ENCODE measurements at regions not wholly inside any gene's neighbourhood (a gene's known extent, or its start where the extent isn't known, plus 50 kb on each side); places are given as distances from the start of the nearest gene placed in this dataset.
"Not testable (repeated sequence)": the region's sequence is repeated elsewhere in the genome, so short reads cannot be mapped to it uniquely, and the experiment has no call there.

DNA sequence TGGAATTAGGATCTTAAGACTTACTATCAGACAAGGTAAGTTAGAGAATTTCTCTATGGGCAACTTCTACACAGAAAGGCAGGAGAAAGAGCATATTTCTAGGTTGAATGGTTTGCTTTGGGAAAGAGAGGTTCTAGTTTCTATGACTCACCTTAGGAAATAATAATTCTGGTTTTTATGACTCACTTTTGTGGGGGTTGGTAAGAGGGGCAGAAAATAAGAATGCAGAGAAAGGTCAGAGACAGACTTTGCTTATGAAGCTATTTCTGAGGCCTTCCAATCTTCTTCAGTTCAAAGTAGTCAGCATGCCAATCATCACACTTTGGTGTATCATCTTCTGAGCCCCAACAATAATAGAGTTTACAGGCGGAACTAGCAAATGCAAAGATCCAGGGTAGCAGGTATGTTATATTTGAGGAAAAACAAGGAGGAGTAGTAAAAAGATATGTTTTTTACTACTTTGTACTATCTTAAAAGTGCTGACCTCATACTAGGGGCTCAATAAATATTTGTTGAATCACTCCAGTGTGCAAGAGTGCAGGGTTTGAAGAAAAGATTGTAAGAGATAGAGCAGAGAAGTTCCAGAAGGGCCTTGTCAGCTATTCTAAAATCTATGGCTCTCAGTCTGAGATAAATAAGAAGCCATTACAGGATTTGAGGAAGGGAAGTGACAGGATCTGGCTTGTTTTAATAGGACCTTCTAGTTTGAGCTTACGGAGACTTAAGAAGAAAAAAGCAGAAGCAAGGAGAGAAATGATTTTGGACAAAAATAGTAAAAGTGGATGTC, 56.7 kb upstream of the LRFN5 start:
- Histone ChIP-seq H3K27me3 (ENCODE audit: control insufficient read depth, insufficient read depth, low read length) (no peaks in the 10 kb centered on the region), H3K4me3 (ENCODE audit: low read depth, low read length) (no peak overlapping the region), H3K4me1 (ENCODE audit: control insufficient read depth, insufficient read depth, low read length) (no peaks in the 10 kb centered on the region), H3K9me3 (ENCODE audit: control insufficient read depth, insufficient read depth, low read length) (no peaks in the 10 kb centered on the region), H3K27ac (ENCODE audit: low read depth, low read length) (no peak overlapping the region), H3K36me3 (ENCODE audit: control insufficient read depth, insufficient read depth, low read length) (no peaks in the 10 kb centered on the region)
- DNase-seq (ENCODE audit: low read depth in 4 of 6, low spot score in 6 of 6): no peak
- 83% methylated on average over 1 of the region's 2 CpGs for WGBS (ENCODE audit: insufficient coverage)

GRCh38 chr14:41549282-41549681, 57.4 kb upstream of the LRFN5 start:
- Histone ChIP-seq H3K9me3 (ENCODE audit: control insufficient read depth, insufficient read depth, low read length) (no peaks in the 10 kb centered on the region), H3K27ac (ENCODE audit: low read depth, low read length) (no peak overlapping the region), H3K4me1 (ENCODE audit: control insufficient read depth, insufficient read depth, low read length) (no peaks in the 10 kb centered on the region), H3K27me3 (ENCODE audit: control insufficient read depth, insufficient read depth, low read length) (no peaks in the 10 kb centered on the region), H3K36me3 (ENCODE audit: control insufficient read depth, insufficient read depth, low read length) (no peaks in the 10 kb centered on the region), H3K4me3 (ENCODE audit: low read depth, low read length) (no peak overlapping the region)
- 100% methylated on average over 1 of the region's 2 CpGs for whole genome bisulfite sequencing (ENCODE audit: insufficient coverage)
- DNase-seq (ENCODE audit: low read depth in 4 of 6, low spot score in 6 of 6): no peak

- H3K4me3 ChIP-seq (ENCODE audit: low read depth, low read length): no peak overlapping the region
- DNase-seq (ENCODE audit: low read depth in 4 of 6, low spot score in 6 of 6): peak in 1 of 6 donors; percentile 15
- no peaks in the 10 kb centered on the region for H3K9me3 ChIP-seq (ENCODE audit: control insufficient read depth, insufficient read depth, low read length)
- no peaks in the 10 kb centered on the region for H3K27me3 ChIP-seq (ENCODE audit: control insufficient read depth, insufficient read depth, low read length)
- no peak overlapping the region for H3K27ac ChIP-seq (ENCODE audit: low read depth, low read length)
- H3K36me3 ChIP-seq (ENCODE audit: control insufficient read depth, insufficient read depth, low read length): no peaks in the 10 kb centered on the region
- WGBS (ENCODE audit: insufficient coverage): no CpG with 5 or more reads among the region's 2 CpGs
- no peaks in the 10 kb centered on the region for H3K4me1 ChIP-seq (ENCODE audit: control insufficient read depth, insufficient read depth, low read length)
Observed at GRCh38 chr14:41548666-41549065, 58.0 kb upstream of the LRFN5 start.

DNA sequence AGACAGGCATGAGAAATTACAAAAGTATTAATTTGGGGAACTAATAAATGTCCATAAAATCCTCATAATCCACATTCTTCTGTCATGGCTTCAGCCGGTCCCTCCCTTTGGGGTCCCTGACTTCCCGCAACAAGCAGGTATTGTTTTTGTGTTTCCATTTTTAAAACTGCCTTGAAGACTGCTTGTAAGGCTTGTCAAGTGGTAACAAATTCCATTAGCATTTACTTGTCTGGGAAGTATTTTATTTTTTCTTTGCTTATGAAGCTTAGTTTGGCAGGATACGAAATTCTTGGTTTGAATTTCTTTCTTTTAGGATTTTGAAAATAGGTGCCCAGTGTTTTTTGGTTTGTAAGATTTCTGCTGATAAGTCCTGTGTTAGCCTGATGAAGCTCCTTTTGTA, 65.3 kb upstream of the LRFN5 start:
- Histone ChIP-seq H3K27me3 (ENCODE audit: control insufficient read depth, insufficient read depth, low read length) (no peaks in the 10 kb centered on the region), H3K27ac (ENCODE audit: low read depth, low read length) (no peak overlapping the region), H3K9me3 (ENCODE audit: control insufficient read depth, insufficient read depth, low read length) (peaks cover 1% of the 10 kb centered on the region), H3K4me3 (ENCODE audit: low read depth, low read length) (no peak overlapping the region), H3K4me1 (ENCODE audit: control insufficient read depth, insufficient read depth, low read length) (no peaks in the 10 kb centered on the region), H3K36me3 (ENCODE audit: control insufficient read depth, insufficient read depth, low read length) (no peaks in the 10 kb centered on the region)
- no peak for DNase-seq (ENCODE audit: low read depth in 4 of 6, low spot score in 6 of 6)
- WGBS (ENCODE audit: insufficient coverage): 60% methylated on average over 2 of the region's 3 CpGs

GRCh38 chr14:41532255-41532654, 74.4 kb upstream of the LRFN5 start:
- H3K9me3 ChIP-seq (ENCODE audit: control insufficient read depth, insufficient read depth, low read length): no peaks in the 10 kb centered on the region
- no peaks in the 10 kb centered on the region for H3K4me1 ChIP-seq (ENCODE audit: control insufficient read depth, insufficient read depth, low read length)
- H3K4me3 ChIP-seq (ENCODE audit: low read depth, low read length): no peak overlapping the region
- no peak for DNase-seq (ENCODE audit: low read depth in 4 of 6, low spot score in 6 of 6)
- H3K36me3 ChIP-seq (ENCODE audit: control insufficient read depth, insufficient read depth, low read length): no peaks in the 10 kb centered on the region
- no peak overlapping the region for H3K27ac ChIP-seq (ENCODE audit: low read depth, low read length)
- H3K27me3 ChIP-seq (ENCODE audit: control insufficient read depth, insufficient read depth, low read length): no peaks in the 10 kb centered on the region
- no CpG with 5 or more reads among the region's 2 CpGs for WGBS (ENCODE audit: insufficient coverage)

GRCh38 chr14:41521891-41522290, 84.8 kb upstream of the LRFN5 start:
- no peak for DNase-seq (ENCODE audit: low read depth in 4 of 6, low spot score in 6 of 6)
- H3K4me1 ChIP-seq (ENCODE audit: control insufficient read depth, insufficient read depth, low read length): no peaks in the 10 kb centered on the region
- H3K9me3 ChIP-seq (ENCODE audit: control insufficient read depth, insufficient read depth, low read length): no peaks in the 10 kb centered on the region
- no peaks in the 10 kb centered on the region for H3K36me3 ChIP-seq (ENCODE audit: control insufficient read depth, insufficient read depth, low read length)
- no peaks in the 10 kb centered on the region for H3K27me3 ChIP-seq (ENCODE audit: control insufficient read depth, insufficient read depth, low read length)
- no peak overlapping the region for H3K4me3 ChIP-seq (ENCODE audit: low read depth, low read length)
- WGBS (ENCODE audit: insufficient coverage): no CpG with 5 or more reads among the region's 1 CpG
- H3K27ac ChIP-seq (ENCODE audit: low read depth, low read length): no peak overlapping the region

DNA sequence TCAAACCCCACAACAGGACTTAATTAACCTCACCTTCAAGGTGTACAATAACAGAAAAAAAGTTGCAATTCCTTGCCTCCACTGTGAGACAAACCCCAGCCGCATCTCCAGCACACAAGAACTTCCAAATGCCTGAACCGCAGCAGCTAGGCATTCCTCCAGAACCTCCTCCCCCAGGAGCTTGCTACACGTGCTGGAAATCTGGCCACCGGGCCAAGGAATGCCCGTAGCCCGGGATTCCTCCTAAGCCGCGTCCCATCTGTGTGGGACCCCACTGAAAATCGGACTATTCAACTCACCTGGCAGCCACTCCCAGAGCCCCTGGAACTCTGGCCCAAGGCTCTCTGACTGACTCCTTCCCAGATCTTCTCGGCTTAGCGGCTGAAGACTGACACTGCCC, 88.6 kb upstream of the LRFN5 start:
- WGBS (ENCODE audit: insufficient coverage): 90% methylated on average over 4 of the region's 11 CpGs
- DNase-seq (ENCODE audit: low read depth in 4 of 6, low spot score in 6 of 6): not testable (repeated sequence)

DNA sequence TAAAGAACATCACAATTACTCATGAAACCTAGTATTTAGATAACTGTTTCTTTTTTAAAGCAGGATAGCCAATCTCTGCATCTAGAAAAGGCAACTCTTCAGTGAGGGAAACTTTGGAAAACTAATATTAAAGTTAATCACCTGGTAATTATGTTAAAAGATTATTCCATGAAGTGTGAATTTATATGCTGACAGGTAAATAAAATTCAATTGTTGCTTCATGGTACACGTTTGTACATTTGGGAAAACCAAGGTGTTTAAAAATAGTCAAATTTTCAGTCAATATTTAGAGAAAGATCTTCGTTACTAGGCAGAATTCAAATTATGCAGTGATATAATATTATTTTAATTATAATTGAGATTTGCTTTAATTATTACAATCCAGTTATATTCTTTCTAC, 100.1 kb upstream of the LRFN5 start:
- no peaks in the 10 kb centered on the region for H3K9me3 ChIP-seq (ENCODE audit: control insufficient read depth, insufficient read depth, low read length)
- H3K27ac ChIP-seq (ENCODE audit: low read depth, low read length): no peak overlapping the region
- H3K27me3 ChIP-seq (ENCODE audit: control insufficient read depth, insufficient read depth, low read length): no peaks in the 10 kb centered on the region
- no peaks in the 10 kb centered on the region for H3K36me3 ChIP-seq (ENCODE audit: control insufficient read depth, insufficient read depth, low read length)
- H3K4me3 ChIP-seq (ENCODE audit: low read depth, low read length): no peak overlapping the region
- no CpG with 5 or more reads among the region's 2 CpGs for WGBS (ENCODE audit: insufficient coverage)
- H3K4me1 ChIP-seq (ENCODE audit: control insufficient read depth, insufficient read depth, low read length): no peaks in the 10 kb centered on the region
- no peak for DNase-seq (ENCODE audit: low read depth in 4 of 6, low spot score in 6 of 6)

More for the DNA sequence above, 88.6 kb upstream of the LRFN5 start:
- not testable (repeated sequence) for H3K27ac ChIP-seq (ENCODE audit: low read depth, low read length); H3K4me1 ChIP-seq (ENCODE audit: control insufficient read depth, insufficient read depth, low read length); H3K9me3 ChIP-seq (ENCODE audit: control insufficient read depth, insufficient read depth, low read length); H3K27me3 ChIP-seq (ENCODE audit: control insufficient read depth, insufficient read depth, low read length); H3K36me3 ChIP-seq (ENCODE audit: control insufficient read depth, insufficient read depth, low read length); H3K4me3 ChIP-seq (ENCODE audit: low read depth, low read length)

GRCh38 chr14:41505491-41505890, 101.2 kb upstream of the LRFN5 start:
- WGBS (ENCODE audit: insufficient coverage): no CpG with 5 or more reads among the region's 2 CpGs
- H3K27ac ChIP-seq (ENCODE audit: low read depth, low read length): no peak overlapping the region
- H3K4me1 ChIP-seq (ENCODE audit: control insufficient read depth, insufficient read depth, low read length): no peaks in the 10 kb centered on the region
- no peaks in the 10 kb centered on the region for H3K27me3 ChIP-seq (ENCODE audit: control insufficient read depth, insufficient read depth, low read length)
- DNase-seq (ENCODE audit: low read depth in 4 of 6, low spot score in 6 of 6): no peak
- H3K4me3 ChIP-seq (ENCODE audit: low read depth, low read length): no peak overlapping the region
- H3K36me3 ChIP-seq (ENCODE audit: control insufficient read depth, insufficient read depth, low read length): no peaks in the 10 kb centered on the region
- H3K9me3 ChIP-seq (ENCODE audit: control insufficient read depth, insufficient read depth, low read length): no peaks in the 10 kb centered on the region

DNA sequence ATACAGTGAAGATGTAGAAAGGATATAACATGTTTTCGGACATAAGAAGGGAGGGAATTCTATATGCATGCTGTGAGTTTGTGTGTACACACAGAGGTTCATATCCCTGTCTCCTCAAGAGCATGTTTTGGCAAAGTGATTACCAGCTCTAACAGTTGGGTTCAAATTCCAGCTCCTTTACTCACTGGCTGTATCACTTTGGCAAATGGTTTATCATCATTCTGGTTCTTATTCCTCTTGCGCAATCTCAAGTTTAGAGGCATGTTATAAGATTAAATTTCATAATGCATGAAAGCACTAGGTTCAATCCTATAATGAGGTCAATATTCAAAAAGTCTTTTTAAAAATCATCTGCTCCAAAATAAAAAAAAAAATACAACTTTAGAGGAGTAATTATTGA, 107.7 kb upstream of the LRFN5 start:
- H3K9me3 ChIP-seq (ENCODE audit: control insufficient read depth, insufficient read depth, low read length): no peaks in the 10 kb centered on the region
- H3K27ac ChIP-seq (ENCODE audit: low read depth, low read length): no peak overlapping the region
- WGBS (ENCODE audit: insufficient coverage): no CpG with 5 or more reads among the region's 2 CpGs
- H3K36me3 ChIP-seq (ENCODE audit: control insufficient read depth, insufficient read depth, low read length): no peaks in the 10 kb centered on the region
- DNase-seq (ENCODE audit: low read depth in 4 of 6, low spot score in 6 of 6): no peak
- H3K4me3 ChIP-seq (ENCODE audit: low read depth, low read length): no peak overlapping the region
- no peaks in the 10 kb centered on the region for H3K27me3 ChIP-seq (ENCODE audit: control insufficient read depth, insufficient read depth, low read length)
- H3K4me1 ChIP-seq (ENCODE audit: control insufficient read depth, insufficient read depth, low read length): no peaks in the 10 kb centered on the region
